Non-pigmented ciliary epithelial cell (primary cell): ENCODE measurements at regions not wholly inside any gene's neighbourhood (a gene's known extent, or its start where the extent isn't known, plus 50 kb on each side); places are given as distances from the start of the nearest gene placed in this dataset.

Experiments used
- DNase-seq: peaks from one replicate; pipeline ENCODE4 v3.0.0-alpha.2; 2010; ENCODE audit warnings: low read depth

DNA sequence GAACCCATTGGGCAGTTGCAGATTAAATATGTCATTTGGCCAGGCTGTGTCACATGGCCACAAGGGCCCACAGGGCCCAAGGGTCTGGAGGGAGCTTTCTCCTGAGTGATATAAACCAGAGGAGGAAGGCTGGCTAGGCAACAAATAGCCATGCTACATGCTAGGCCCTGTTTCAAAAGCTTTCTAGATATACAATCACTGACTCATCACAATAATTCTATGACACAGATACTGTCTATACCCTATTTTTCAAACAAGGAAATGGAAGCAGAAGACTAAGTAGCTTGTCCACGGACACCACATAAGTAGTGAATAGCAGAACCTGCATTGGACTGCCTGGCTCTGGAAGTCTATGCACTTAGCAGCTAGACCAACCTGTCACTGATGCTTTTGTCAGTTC, 625.4 kb downstream of the NTRK3 start:
- no peak for DNase-seq

DNA sequence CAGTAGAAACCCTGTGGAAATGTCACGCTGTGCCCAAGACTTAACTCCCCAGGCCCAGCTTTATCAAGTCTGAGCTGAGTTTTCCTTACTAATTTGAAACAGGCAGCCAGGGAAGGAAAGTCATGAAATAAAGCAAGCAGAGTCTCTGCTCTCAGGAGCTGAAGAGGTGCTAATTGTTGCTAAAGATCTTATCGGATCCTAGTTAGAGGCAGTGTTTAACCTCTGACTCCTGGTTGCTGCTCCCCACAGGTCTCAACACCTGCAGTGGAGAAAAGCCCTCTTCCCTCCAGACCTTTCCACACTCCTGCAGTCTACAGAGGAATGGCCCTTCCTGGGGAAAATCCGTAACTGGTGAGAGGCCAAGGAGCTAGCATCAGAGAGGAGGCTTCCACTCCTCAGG, 628.2 kb downstream of the NTRK3 start:
- DNase-seq, result no peak

DNA sequence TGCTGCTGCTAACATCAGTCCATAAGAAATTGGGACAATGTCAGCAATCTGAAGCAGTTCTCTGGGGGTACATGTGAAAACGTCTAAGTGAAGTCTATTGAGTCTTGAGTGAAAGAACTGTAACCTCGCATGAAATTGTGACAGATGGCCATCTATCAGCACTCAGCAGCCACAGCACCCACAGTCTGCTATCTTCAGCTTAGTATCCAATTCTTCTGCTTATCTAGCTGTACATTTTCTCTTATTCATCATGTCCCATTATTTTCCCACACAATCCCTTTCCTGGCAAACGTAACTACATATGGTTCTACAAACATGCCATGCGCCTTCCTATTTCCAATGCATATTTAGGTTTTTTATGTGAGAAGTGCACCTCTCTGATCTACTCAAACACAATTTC, 629.7 kb downstream of the NTRK3 start:
- no peak for DNase-seq

DNA sequence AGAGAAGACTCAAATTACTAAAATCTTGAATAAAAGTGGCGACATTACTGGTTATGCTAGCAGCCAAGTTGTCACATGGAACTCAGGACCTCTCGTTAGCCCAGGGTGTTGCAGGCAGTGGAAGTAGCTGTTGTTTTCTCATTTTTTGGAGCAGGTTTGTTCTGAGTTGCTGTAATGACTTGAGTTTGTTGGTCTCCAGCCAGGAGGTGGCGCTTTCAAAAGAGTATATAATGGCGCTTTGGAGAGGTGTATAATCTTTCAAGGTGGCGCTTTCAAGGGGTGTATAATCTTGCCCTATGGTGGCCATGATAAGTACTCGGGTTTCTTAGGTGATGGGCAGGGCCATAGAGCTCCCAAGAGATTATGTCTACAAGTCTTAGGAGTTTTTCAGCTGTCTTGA, 632.7 kb downstream of the NTRK3 start:
- no peak for DNase-seq

GRCh38 chr15:87620393-87620792, 636.1 kb downstream of the NTRK3 start:
- no peak for DNase-seq

DNA sequence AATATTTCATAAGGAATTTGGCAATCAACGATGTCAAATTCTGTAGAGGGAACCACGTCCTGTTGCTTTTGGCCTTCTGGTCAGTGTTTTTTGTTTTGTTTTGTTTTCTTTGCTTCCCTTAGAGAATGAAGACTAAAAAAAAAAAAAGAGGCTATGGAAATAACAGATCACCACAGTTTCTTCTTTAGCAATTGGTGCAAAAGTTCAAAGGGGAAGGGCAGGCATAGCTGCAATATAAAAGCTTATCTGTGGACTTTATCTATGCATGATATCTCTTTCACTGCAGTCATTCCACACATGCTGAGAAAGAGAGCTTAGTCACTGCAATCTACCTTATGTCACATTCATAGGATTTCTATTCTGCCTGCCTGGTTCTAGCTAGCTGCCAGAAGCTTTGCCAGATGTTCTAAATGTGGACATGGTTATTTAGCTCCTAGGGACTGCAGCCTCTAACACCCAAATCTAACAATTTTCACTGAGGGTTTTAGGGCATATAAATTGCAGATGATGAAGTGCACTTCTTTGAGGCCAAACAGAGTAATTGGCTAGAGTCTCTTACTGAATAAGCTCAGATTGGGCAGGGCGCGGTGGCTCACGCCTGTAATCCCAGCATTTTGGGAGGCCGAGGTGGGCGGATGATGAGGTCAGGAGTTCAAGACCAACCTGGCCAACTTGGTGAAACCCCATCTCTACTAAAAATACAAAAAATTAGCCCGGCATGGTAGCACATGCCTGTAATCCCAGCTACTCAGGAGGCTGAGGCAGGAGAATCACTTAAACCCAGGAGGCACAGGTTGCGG, 637.2 kb downstream of the NTRK3 start:
- DNase-seq, result peak; percentile 44

- DNase-seq, result no peak
Measured at GRCh38 chr15:87618203-87618725, 638.3 kb downstream of the NTRK3 start.

DNA sequence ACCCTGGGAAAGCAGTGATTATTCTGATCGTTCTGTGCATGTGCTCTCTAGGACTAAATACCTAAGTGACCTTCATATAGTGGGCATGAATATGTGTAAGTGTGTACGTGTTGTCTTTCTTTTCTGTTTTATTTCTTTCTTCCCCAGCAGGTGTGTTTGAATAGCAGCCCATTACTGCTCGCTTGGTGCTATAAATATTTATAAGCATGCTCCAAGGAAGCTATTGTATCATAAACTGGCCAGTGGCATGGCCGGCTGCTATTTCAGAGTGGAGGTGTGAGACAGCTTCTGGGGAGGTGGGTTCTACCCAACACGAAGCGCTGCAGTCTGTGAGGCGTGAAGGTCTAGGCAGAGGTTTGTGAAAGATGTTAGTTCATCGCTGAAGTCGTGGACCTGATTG, 641.8 kb downstream of the NTRK3 start:
- DNase-seq, result no peak

DNA sequence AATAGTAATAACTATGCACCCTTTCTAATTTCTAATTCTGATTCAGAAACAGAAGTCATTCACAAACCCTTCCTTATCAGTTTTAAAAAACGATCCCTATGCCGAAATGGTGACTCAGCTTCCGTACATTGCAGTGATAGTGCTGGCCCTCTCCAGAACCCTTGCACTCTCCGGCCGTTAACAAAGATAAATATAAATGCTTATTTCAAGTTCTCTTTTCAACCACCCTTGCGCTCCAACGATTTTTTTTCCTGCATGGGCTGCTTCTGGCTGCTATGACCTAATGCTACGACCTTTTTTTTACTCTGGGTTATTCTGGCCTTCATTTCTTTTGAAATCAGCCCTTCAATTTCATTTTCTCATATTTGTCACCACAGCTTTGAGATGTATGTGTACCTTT, 646.2 kb downstream of the NTRK3 start:
- no peak for DNase-seq

- DNase-seq, result no peak
Measured at GRCh38 chr15:87609894-87610293, 646.6 kb downstream of the NTRK3 start.

DNA sequence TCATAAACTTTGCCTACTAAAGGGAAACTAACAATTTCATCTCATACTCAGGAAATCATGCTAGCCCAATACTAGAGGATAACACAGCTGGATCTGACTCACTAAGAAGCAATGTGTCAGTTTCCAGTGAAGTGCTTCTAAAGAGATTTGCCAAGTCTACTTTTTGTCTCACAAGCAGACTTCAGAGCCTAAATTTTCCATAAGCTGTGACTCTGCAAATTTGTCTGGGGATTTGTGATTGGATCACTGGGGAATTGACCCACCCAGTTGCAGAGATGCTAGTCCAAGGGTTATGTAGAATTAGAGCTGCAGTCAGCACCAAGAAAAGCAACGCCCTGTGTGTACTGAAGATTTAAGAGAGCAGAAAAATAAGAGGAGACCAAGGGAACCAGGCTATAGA, 647.1 kb downstream of the NTRK3 start:
- peak; percentile 53 for DNase-seq

DNA sequence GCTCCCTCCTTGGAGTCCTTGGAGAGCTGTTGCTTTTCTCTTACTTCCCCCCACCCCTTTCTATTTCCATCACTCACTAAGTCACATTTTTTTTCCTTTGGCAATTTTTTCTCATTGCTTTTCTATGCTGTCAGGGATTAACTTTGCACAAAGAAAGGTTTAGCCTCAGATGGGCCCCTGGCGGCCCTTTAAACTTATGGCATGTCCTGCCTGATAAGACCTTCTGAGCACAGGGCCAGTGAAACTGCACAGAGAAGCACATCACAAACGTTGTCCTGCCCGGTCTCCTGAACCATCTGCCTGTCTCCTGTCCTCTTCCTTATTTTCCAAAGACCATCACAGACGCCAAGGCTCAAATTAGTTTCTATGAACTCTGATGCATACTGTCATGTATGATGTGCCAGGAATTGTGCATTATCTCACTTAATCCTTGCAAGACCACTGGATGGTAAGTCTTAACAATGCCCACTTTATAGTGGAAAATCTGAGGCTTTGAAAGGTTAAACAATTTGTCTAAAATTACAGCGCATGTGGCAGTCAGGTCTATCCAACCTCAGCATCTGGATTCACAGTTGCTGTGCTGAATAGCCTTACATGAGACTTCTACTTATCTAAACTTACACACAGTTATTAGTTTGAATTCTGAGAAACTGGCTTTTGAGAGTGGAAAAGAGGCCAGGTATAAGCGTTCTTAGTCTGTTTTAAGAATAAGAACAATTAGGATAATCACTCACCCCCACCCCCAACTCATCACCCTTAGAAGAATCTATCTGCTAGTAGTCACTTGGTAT, 648.1 kb downstream of the NTRK3 start:
- no peak for DNase-seq

- DNase-seq, result no peak
Measured at GRCh38 chr15:87606971-87607370, 649.6 kb downstream of the NTRK3 start.

- DNase-seq, result no peak
Measured at GRCh38 chr15:87604857-87605446, 651.6 kb downstream of the NTRK3 start.

DNA sequence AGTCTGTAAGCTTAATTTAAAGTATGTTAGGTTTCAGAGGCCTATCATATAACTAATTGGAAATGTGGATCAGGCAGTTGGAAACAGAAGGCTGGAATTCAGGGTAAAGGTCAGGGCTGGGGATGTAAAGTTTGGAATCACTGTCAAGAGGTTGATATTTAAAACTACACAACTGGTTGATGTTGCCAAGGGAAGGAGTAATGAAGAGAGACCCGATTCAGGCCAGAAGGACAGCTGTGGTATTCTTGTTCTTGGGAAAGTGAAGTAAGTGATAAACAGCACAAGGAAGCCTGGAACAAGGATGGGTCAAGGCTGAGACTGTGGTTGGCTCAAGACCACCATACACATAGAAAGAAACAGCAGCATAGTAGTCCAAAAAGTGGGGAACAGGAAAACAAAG, 654.2 kb downstream of the NTRK3 start:
- DNase-seq, result no peak

GRCh38 chr15:87599616-87600015, 656.9 kb downstream of the NTRK3 start:
- DNase-seq, result no peak

DNA sequence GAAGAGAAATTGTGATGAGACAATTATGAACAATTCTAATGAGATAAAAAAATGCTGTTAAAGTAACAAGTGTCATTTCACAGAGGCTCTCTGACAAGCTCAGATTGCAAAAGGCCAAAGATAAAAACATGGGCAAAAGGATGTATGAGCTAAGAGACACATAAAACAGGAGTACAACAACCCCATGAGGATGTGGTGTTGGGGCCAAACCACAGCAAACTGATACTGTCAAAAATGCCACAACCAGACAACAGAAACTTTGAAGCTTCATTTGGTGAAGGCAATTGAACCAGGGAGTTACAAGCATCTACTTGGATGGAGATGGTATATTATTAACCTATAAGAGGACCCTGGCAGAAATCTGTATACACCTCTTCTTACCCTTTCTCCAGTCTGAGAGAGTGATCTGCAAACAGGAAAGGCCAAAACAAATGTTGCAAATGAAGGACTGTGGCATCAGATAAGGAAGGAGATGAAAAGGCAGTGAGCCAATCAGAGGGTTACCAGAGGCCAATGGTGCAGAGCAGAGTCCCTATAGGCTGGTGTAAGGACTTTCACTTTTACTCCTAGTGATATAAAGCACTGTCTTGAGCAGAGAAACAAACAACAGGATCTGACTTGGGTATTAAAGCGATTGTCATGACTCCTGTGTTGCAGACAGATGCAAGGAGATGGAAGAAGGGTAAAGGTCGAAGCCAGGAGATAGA, 659.0 kb downstream of the NTRK3 start:
- no peak for DNase-seq

- DNase-seq, result no peak
Measured at GRCh38 chr15:87591582-87591981, 665.0 kb downstream of the NTRK3 start.

DNA sequence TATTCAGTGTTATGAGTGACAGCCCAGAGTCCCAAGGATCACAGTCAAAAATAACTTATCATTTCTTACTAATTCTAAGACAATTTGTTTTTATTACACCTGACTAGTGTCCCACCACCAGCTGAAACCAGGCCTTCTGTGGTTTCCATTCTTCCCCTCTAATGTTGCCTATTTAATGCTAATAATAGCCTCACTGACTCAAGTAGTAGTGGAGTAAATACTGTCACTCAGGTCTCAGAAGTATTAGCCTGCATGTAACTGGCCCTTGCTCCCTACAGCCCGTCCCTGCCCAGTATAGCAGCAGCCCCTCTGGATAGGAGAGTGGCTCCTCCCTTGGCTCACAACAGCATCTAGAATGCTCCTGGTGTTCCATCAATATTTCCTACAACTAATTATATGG, 665.5 kb downstream of the NTRK3 start:
- DNase-seq, result no peak

DNA sequence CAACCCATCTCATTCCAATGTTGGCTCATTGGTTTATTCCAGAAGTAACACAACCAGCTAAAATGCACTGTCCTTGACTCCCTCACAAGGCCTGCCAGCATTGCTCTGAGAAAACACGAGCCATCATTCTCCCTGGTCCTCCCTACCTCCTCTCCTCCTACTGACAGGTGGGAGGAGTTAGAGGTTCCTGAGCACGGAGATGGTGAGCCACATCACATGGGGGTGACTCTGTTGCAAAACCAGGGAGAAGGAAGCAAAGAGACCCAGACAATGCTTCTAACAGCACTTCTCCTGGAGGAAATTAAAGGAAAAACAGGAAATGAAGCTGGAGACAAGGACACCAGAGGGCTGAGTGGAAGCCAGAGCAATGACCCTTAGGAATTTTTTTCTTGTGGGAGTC, 667.4 kb downstream of the NTRK3 start:
- DNase-seq, result no peak

GRCh38 chr15:87582169-87582568, 674.4 kb downstream of the NTRK3 start:
- DNase-seq, result no peak

DNA sequence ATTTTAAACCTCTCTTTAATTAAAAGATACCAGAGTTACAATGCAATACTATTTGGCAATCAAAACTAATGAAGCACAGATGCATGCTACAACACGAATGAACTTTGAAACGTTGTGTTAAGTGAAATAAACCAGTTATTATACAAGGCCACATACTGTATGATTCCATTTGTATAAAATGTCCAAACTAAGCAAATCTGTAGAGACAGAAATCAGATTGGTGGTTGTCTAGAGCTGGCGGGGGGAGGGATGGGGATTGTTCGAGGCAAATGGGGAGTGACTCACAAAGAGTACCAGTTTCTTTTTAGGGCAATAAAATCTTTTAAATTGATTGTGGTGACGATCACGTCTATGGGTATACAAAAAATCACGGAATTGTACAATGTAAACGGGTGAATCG, 677.0 kb downstream of the NTRK3 start:
- DNase-seq, result no peak
